D721Med (cell line): ENCODE measurements at regions not wholly inside any gene's neighbourhood (a gene's known extent, or its start where the extent isn't known, plus 50 kb on each side); places are given as distances from the start of the nearest gene placed in this dataset.
A peak's percentile ranks its signal among the peaks of the same experiment; 100 is the strongest.

Experiments
- DNase-seq: peaks from one replicate; pipeline ENCODE4 v3.0.0; 2011; ENCODE audit warnings: low spot score; ENCODE audit not compliant: insufficient read length
- FAIRE-seq: peaks from 2 replicates; lab custom pipeline; 2011; peaks lifted over from hg19 to GRCh38; lab: Jason Lieb, UNC
- TF ChIP-seq, protein P1 (sequence below): IDR thresholded peaks from 2 replicates; pipeline ENCODE4 v1.5.1; 2012; ENCODE audit warnings: mild to moderate bottlenecking, control low read depth; ENCODE audit not compliant: insufficient read depth; ENCODE audit errors: missing control alignments

DNA sequence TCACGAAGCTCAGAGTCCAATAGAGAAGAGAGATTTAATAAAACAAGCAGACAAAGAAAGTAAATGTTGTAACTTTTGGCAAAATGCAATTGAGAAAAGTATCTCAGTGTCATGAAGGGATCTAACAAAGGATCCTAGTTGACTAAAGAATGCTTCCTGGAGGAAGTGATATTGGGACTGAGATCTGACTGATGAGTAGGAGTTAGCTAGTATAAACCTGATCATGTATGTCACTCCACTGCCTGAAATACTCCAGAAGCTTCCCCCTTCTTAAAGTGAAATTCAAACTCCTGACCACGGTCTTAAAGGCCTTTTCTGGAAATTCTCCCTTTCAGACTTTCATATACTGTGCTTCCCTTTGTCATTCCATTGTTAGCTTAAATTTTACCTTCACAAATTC lies 1102.4 kb upstream of the ZEB2 start:
- TF ChIP-seq, protein P1, sequence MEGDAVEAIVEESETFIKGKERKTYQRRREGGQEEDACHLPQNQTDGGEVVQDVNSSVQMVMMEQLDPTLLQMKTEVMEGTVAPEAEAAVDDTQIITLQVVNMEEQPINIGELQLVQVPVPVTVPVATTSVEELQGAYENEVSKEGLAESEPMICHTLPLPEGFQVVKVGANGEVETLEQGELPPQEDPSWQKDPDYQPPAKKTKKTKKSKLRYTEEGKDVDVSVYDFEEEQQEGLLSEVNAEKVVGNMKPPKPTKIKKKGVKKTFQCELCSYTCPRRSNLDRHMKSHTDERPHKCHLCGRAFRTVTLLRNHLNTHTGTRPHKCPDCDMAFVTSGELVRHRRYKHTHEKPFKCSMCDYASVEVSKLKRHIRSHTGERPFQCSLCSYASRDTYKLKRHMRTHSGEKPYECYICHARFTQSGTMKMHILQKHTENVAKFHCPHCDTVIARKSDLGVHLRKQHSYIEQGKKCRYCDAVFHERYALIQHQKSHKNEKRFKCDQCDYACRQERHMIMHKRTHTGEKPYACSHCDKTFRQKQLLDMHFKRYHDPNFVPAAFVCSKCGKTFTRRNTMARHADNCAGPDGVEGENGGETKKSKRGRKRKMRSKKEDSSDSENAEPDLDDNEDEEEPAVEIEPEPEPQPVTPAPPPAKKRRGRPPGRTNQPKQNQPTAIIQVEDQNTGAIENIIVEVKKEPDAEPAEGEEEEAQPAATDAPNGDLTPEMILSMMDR: no peak
- DNase-seq (no peak), FAIRE-seq (no peak)

DNA sequence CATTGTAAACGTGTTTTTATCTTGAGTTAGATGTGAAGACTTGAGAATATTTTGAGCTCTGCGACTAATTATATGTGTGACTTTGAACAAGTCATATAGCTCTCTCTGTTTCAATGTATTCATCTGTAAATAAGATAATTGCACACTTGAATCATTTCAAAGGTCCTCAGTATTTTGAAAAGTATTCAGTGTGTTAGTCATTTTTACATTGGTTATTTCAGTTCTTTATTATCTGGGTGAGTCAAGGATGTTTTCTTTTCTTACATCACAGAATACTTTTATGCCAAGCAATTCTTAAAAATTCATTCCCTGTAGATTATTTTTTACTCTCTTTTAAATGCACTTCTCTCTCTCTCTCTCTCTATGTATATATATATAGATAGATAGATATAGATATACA lies 1098.0 kb upstream of the ZEB2 start:
- DNase-seq: no peak
- TF ChIP-seq, protein P1: no peak
- no peak for FAIRE-seq

DNA sequence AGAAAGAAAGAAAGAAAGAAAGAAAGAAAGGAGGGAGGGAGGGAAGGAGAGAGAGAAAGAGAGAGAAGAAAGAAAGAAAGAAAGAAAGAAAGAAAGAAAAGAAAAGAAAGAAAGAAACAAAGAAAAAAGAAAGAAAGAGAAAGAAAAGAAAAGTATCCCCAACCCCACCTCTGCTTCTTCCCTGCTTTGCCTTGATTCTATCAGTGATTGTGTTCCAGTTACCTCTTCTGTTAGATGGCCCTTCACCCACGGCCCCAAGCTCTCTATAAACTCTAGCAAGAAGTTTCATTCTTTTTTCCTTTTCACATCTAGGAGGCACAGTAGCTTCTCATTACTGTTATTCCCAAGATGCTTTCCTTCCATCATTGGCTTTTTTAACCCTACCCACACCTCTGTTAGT lies 1097.5 kb upstream of the ZEB2 start:
- TF ChIP-seq, protein P1: no peak
- DNase-seq (no peak), FAIRE-seq (no peak)

DNA sequence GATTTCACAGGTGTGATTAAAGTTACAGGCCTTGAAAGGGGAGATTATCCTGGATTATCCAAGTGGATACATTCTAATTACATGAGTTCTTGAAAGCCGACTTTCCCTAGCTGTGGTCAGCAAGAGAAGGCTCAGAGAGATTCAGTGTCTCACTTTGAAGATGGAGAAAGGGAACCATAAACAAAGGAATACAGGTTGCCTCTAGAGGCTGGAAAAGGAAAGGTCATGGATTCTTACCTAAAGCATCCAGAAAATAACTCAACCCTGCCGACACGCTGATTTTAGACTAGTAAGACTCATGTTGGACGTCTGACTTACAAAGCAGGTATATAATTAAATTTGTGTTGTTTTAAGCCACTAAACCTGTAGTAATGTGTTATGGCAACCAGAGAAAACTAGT lies 1095.7 kb upstream of the ZEB2 start:
- DNase-seq: peak; percentile 14
- TF ChIP-seq, protein P1: no peak
- peak; percentile 32 for FAIRE-seq

DNA sequence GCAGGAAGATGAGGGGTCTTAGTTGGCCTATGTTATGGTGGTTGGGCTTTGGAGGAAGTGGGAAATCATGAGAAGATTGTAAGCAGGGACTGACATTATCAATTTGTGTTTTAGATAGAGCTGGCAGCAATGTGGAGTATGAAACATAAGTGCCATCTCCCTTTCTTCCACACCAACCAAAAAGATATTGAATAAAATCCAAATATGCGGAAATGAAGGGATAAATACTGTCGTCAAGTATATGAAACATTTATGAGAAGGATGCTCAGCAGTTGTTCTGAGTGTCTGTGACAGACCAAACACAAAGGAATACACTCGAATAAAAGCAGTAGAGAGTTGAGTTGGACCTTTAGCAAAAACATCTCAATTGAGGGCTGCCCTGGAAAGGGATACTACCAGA lies 1090.0 kb upstream of the ZEB2 start:
- TF ChIP-seq, protein P1: no peak
- DNase-seq (no peak), FAIRE-seq (no peak)

DNA sequence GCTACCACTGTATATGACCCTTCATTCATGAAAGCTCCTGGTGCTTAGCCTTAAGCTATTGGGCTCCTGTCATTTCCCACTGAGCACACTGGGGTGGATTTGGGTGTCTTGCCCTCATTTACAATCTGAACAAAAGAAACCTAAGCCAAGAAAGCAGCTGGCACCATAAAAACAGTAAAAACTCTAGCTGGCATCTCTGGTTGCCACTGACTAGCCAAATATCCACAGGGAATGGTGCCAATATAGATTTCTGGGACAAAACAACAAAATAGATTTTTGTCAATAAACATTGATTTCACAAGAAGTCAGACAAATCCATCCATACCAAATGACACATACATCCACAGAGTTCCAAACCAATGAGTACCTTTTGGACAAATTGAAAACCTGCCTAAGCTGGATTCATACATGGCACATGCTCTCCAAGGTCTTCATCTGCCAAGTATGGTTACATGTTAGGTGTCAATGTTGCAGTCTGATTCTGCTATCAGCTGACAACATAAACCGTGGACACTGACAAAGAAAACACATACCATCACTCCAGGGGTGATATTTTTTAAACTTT lies 1081.5 kb upstream of the ZEB2 start:
- DNase-seq (no peak), FAIRE-seq (no peak)
- TF ChIP-seq, protein P1: no peak

DNA sequence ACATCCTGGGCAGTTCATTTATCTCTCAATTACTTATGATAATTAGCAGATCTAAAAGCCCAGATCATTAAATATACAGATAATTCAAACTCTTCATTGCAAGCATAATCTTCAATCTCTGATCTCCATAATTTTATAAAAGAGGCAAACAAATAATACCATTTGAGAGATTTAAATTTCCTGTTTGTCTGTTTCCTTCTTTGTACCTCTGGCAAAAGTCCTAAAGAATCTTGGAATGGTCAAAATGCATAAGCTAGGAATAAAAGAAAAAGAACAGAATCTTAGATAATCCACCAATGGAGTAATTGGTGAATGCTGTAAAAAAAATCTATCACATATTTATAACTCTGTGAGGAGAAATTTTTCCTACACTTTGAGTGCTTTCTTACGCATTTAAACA lies 1080.9 kb upstream of the ZEB2 start:
- no peak for DNase-seq
- TF ChIP-seq, protein P1: no peak
- no peak for FAIRE-seq
